22Rv1 (cell line): ENCODE measurements at regions not wholly inside any gene's neighbourhood (a gene's known extent, or its start where the extent isn't known, plus 50 kb on each side); places are given as distances from the start of the nearest gene placed in this dataset.

ENCODE experiments used
- H3K27ac ChIP-seq: fragments of 450-650 bp; 2 replicates; pipeline ENCODE4 v1.5.1; 2017
- CTCF ChIP-seq: fragments of 450-650 bp; IDR thresholded peaks from 2 replicates; pipeline ENCODE4 v1.5.1; 2017; ENCODE audit warnings: mild to moderate bottlenecking
- ZFX ChIP-seq: fragments of 450-650 bp; IDR thresholded peaks from 2 replicates; pipeline ENCODE4 v1.6.1; 2017; ENCODE audit warnings: antibody characterized with exemption, borderline replicate concordance

GRCh38 chr19:27674701-27675100 is 1538.2 kb downstream of the UQCRFS1 start:
- no peak overlapping the region for H3K27ac ChIP-seq
- no peak for TF ChIP-seq CTCF
- TF ChIP-seq ZFX = no peak

- TF ChIP-seq CTCF (no peak), ZFX (no peak)
- no peak overlapping the region for H3K27ac ChIP-seq
Measured at GRCh38 chr19:27673986-27674385, 1539.0 kb downstream of the UQCRFS1 start.

- no peak for TF ChIP-seq CTCF
- TF ChIP-seq ZFX = no peak
- H3K27ac ChIP-seq = no peak overlapping the region
Measured at GRCh38 chr19:27672309-27673047, 1540.5 kb downstream of the UQCRFS1 start.

- TF ChIP-seq ZFX = no peak
- no peak for TF ChIP-seq CTCF
- no peak overlapping the region for H3K27ac ChIP-seq
Measured at GRCh38 chr19:27671876-27672275, 1541.1 kb downstream of the UQCRFS1 start.

- TF ChIP-seq ZFX = no peak
- no peak for TF ChIP-seq CTCF
- H3K27ac ChIP-seq = no peak overlapping the region
Measured at GRCh38 chr19:27660428-27660827, 1552.5 kb downstream of the UQCRFS1 start.

GRCh38 chr19:27657271-27658051 is 1555.5 kb downstream of the UQCRFS1 start:
- H3K27ac ChIP-seq = no peak overlapping the region
- no peak for TF ChIP-seq CTCF
- TF ChIP-seq ZFX = no peak
